Stomach (tissue), 8 donors: ENCODE measurements at regions not wholly inside any gene's neighbourhood (a gene's known extent, or its start where the extent isn't known, plus 50 kb on each side); places are given as distances from the start of the nearest gene placed in this dataset.
"Not testable (repeated sequence)": the region's sequence is repeated elsewhere in the genome, so short reads cannot be mapped to it uniquely, and the experiment has no call there.

ENCODE experiments used
- DNase-seq, 2 donors: peaks; one replicate each; pipeline versions ENCODE4 v3.0.0 to v3.0.0-alpha.2; 2013 to 2019
- H3K27ac ChIP-seq, 5 donors: fragments of 200-600 bp in 4 of 5; sonication (generic) in 4 of 5; one replicate each; pipeline ENCODE4 v1.5.1; 2013 to 2019; ENCODE audit warnings: mild to moderate bottlenecking in 1 of 5, moderate library complexity in 1 of 5
- H3K27me3 ChIP-seq, 3 donors: fragments of 200-600 bp; sonication (generic); one replicate each; pipeline ENCODE4 v1.5.1; 2017 to 2019; ENCODE audit warnings: mixed run types in 1 of 3
- H3K36me3 ChIP-seq, 4 donors: fragments of 200-600 bp; sonication (generic); 1 replicate in 3 of 4; 2 replicates in 1 of 4; pipeline ENCODE4 v1.5.1; 2016 to 2019
- H3K4me1 ChIP-seq, 4 donors: fragments of 200-600 bp; sonication (generic); one replicate each; pipeline ENCODE4 v1.5.1; 2016 to 2019
- H3K4me3 ChIP-seq, 4 donors: fragments of 200-600 bp; sonication (generic) in 3 of 4; one replicate each; pipeline ENCODE4 v1.5.1; 2016 to 2019; ENCODE audit warnings: mild to moderate bottlenecking in 1 of 4
- H3K9me3 ChIP-seq, 4 donors: fragments of 200-600 bp; sonication (generic); one replicate each; pipeline ENCODE4 v1.5.1; 2016 to 2019
- CTCF ChIP-seq, 7 experiments: fragments of 450-650 bp in 4 of 7; fragments of 200-600 bp in 3 of 7; sonication (generic) in 3 of 7; IDR thresholded peaks; one replicate each; pipeline ENCODE4 v1.5.1; 2016 to 2019; ENCODE audit warnings: antibody characterized with exemption in 7 of 7, control low read depth in 2 of 7, mild to moderate bottlenecking in 1 of 7
- EP300 ChIP-seq: sonication (generic); formaldehyde crosslinking; IDR thresholded peaks from one replicate; pipeline ENCODE4 v1.6.1; 2017; ENCODE audit warnings: antibody characterized with exemption
- POLR2A ChIP-seq, 4 donors: fragments of 450-650 bp; IDR thresholded peaks; one replicate each; pipeline ENCODE4 v1.6.1; 2016; ENCODE audit warnings: antibody characterized with exemption in 4 of 4, control low read depth in 2 of 4, mild to moderate bottlenecking in 1 of 4, moderate library complexity in 1 of 4
- POLR2AphosphoS5 ChIP-seq, 3 donors: sonication (generic); formaldehyde crosslinking; IDR thresholded peaks; one replicate each; pipeline ENCODE4 v1.6.1; 2016; ENCODE audit warnings: antibody characterized with exemption in 3 of 3
- WGBS, 5 donors: extraction: QIAGEN DNeasy Blood & Tissue Kit in 3 of 5; methylation state at CpG; one replicate each; pipeline versions ENCODE4 v1.1.5 to v1.1.7; 2013 to 2018; 5-methylcytosine and 5-hydroxymethylcytosine counted together
- intact Hi-C: fragments of 100-400 bp; cut with DNase I; formaldehyde crosslinking; loops from one replicate; pipeline ENCODE4 v1.15.1; 2023; ENCODE audit warnings: low total_unique reads
- donor health status: healthy with polysubstance abuse.
- donor health status: Bipolar disorder and iron deficiency.
- donor health status: healthy.

DNA sequence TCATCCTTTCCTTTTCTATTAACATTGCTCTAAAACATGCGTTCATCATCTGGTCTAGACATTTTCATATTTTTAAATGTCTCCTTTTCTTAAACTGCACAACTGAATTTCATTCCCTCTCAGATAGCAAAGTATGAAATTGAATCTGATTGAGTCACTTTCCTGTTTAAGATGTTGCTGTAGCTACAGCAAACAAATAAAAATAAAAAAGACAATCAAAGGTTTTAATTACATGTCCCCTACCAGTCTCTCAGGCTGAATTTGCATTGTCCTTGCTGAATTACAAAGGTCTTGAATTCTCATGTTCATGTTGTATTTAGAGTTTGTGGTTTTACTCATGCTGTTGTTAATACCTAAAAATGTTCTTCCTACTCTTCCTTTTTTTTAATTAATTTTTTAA lies 537.9 kb upstream of the LRATD1 start:
- intact Hi-C loops = no loop called here
- WGBS, 5 donors = 89 to 98% (median 95%) methylated on average over 1 of the region's 1 CpG

GRCh38 chr2:14099101-14099500 lies 533.4 kb upstream of the LRATD1 start:
- H3K9me3 ChIP-seq, H3K4me1 ChIP-seq, H3K27ac ChIP-seq, intact Hi-C loops, DNase-seq, H3K36me3 ChIP-seq, H3K4me3 ChIP-seq, H3K27me3 ChIP-seq: not testable (repeated sequence)
- 85 to 100% (median 96%) methylated on average over 9 of the region's 9 CpGs for whole genome bisulfite sequencing, 5 donors

More for the DNA sequence above, 537.9 kb upstream of the LRATD1 start:
- H3K4me3 ChIP-seq = no peak overlapping the region
- no peaks in the 10 kb centered on the region for H3K36me3 ChIP-seq
- no peaks in the 10 kb centered on the region for H3K27me3 ChIP-seq
- TF ChIP-seq POLR2AphosphoS5 (IDR thresholded peaks at IDR 0.05) (no peak), EP300 (no peak), CTCF (IDR thresholded peaks at IDR 0.05) (no peak), POLR2A (IDR thresholded peaks at IDR 0.05) (no peak)
- H3K27ac ChIP-seq = no peak overlapping the region
- no peaks in the 10 kb centered on the region for H3K9me3 ChIP-seq
- no peaks in the 10 kb centered on the region for H3K4me1 ChIP-seq
- DNase-seq = no peak

DNA sequence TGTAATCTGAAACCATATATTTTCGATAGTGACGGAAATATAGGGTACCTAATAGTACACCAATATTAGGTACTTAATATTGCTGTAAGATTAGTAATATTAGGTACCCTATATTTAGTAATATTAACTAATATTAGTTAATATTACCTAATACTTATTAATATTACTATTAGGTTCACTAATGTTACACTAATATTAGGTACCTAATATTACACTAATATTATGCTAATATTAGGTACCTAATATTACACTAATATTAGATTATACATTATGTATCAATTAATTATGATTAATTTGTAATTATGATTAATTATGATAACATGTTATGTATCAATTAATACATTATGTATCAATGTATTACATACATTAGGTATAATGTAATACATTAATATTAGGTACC lies 518.2 kb upstream of the LRATD1 start:
- 38 to 98% (median 90%) methylated on average over 2 of the region's 2 CpGs for WGBS, 5 donors
- intact Hi-C loops = no loop called here
- H3K4me1 ChIP-seq = no peaks in the 10 kb centered on the region
- no peaks in the 10 kb centered on the region for H3K36me3 ChIP-seq
- no peaks in the 10 kb centered on the region for H3K27me3 ChIP-seq
- H3K27ac ChIP-seq = no peak overlapping the region
- no peak for TF ChIP-seq EP300
- TF ChIP-seq POLR2AphosphoS5 (IDR thresholded peaks at IDR 0.05) = no peak
- TF ChIP-seq POLR2A (IDR thresholded peaks at IDR 0.05) = no peak
- no peak for TF ChIP-seq CTCF (IDR thresholded peaks at IDR 0.05)
- H3K9me3 ChIP-seq = no peaks in the 10 kb centered on the region
- no peak overlapping the region for H3K4me3 ChIP-seq
- no peak for DNase-seq

- Histone ChIP-seq H3K4me3 (no peak overlapping the region), H3K27ac (no peak overlapping the region), H3K27me3 (no peaks in the 10 kb centered on the region), H3K9me3 (no peaks in the 10 kb centered on the region), H3K4me1 (peaks cover 0 to 8% (median 3%) of the 10 kb centered on the region in 4 donors), H3K36me3 (no peaks in the 10 kb centered on the region)
- WGBS, 5 donors = 84 to 90% (median 84%) methylated on average over 3 of the region's 3 CpGs
- DNase-seq = no peak
- TF ChIP-seq CTCF (IDR thresholded peaks at IDR 0.05) = no peak
- TF ChIP-seq EP300 = no peak
- TF ChIP-seq POLR2A (IDR thresholded peaks at IDR 0.05) = no peak
- no peak for TF ChIP-seq POLR2AphosphoS5 (IDR thresholded peaks at IDR 0.05)
- intact Hi-C loops = no loop called here
Measured at GRCh38 chr2:14120376-14120775, 512.1 kb upstream of the LRATD1 start.

GRCh38 chr2:14123436-14124103 lies 508.9 kb upstream of the LRATD1 start:
- H3K4me1 ChIP-seq = peaks cover 0 to 9% (median 3%) of the 10 kb centered on the region in 4 donors
- DNase-seq = peak in 1 of 2 donors; percentile 31
- WGBS, 5 donors = 25 to 66% (median 51%) methylated on average over 6 of the region's 6 CpGs
- no peak overlapping the region for H3K4me3 ChIP-seq
- H3K27ac ChIP-seq = peak overlapping the region in 3 of 5 donors; percentile 9 to 64 (median 29)
- intact Hi-C loops = no loop called here
- TF ChIP-seq CTCF (IDR thresholded peaks at IDR 0.05) (no peak), POLR2AphosphoS5 (IDR thresholded peaks at IDR 0.05) (peak in 1 of 3 donors; percentile 40)
- H3K9me3 ChIP-seq = peaks cover 0 to 6% (median 2%) of the 10 kb centered on the region in 4 donors
- H3K36me3 ChIP-seq = no peaks in the 10 kb centered on the region
- H3K27me3 ChIP-seq = no peaks in the 10 kb centered on the region
